ENCODE measurements at regions not wholly inside any gene's neighbourhood (a gene's known extent, or its start where the extent isn't known, plus 50 kb on each side); places are given as distances from the start of the nearest gene placed in this dataset.

GRCh38 chr12:13563743-13564125, 367.2 kb downstream of the EMP1 start:
- TF ChIP-seq CTCF (conservative IDR thresholded peaks at IDR 0.05; ENCODE audit: low read depth, low read length) = no peak
- no peak for DNase-seq (ENCODE audit: low read depth)
- no peak overlapping the region for H3K4me3 ChIP-seq (ENCODE audit: low read length)

GRCh38 chr12:13562915-13563742, 366.6 kb downstream of the EMP1 start:
- no peak overlapping the region for H3K4me3 ChIP-seq (ENCODE audit: low read length)
- no peak for TF ChIP-seq CTCF (conservative IDR thresholded peaks at IDR 0.05; ENCODE audit: low read depth, low read length)
- DNase-seq (ENCODE audit: low read depth) = no peak

DNA sequence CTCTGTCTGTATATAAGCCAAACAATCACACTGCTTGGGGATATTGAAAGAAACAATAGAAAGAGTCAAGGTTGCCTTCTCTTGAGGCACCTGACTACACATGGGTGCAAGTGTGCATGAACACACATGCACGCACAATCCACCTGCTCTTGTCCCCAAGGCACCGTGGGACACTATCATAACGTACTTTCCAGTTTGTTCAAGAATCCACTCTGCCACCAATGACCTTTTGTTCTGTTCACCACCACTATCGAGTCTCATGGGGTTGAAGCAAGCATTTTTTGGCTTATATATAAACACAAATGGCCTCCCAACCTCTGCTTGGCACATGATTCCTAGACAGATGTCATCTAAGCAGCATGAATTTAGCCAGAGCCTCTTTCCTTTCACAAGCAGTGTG, 365.4 kb downstream of the EMP1 start:
- no peak overlapping the region for H3K4me3 ChIP-seq (ENCODE audit: low read length)
- TF ChIP-seq CTCF (conservative IDR thresholded peaks at IDR 0.05; ENCODE audit: low read depth, low read length) = no peak
- no peak for DNase-seq (ENCODE audit: low read depth)

- no peak overlapping the region for H3K4me3 ChIP-seq (ENCODE audit: low read length)
- no peak for TF ChIP-seq CTCF (conservative IDR thresholded peaks at IDR 0.05; ENCODE audit: low read depth, low read length)
- DNase-seq (ENCODE audit: low read depth) = no peak
These were observed 362.9 kb downstream of the EMP1 start for GRCh38 chr12:13559318-13559978.

- DNase-seq (ENCODE audit: low read depth) = no peak
- no peak for TF ChIP-seq CTCF (conservative IDR thresholded peaks at IDR 0.05; ENCODE audit: low read depth, low read length)
- H3K4me3 ChIP-seq (ENCODE audit: low read length) = no peak overlapping the region
These were observed 356.3 kb downstream of the EMP1 start for GRCh38 chr12:13552830-13553229.

DNA sequence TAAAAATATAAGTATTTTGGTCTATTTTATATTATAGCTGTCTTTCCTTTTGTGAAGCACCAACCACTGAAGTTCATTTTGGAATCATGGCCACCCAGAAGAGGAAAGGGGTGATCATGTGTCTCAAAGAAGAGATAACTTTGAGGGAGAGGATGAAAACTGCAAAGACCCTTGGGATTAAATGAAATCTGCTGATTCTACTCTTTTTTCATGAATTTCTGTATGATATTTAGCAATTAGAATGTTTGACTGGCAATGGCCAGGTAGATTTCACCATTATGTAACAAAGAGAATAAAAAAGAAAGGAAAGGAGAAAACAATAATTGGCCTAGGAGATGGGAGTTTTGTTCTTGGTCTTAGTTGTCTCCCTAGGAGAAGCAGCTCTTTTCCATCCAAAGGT, 350.8 kb downstream of the EMP1 start:
- no peak overlapping the region for H3K4me3 ChIP-seq (ENCODE audit: low read length)
- no peak for TF ChIP-seq CTCF (conservative IDR thresholded peaks at IDR 0.05; ENCODE audit: low read depth, low read length)
- no peak for DNase-seq (ENCODE audit: low read depth)

- no peak overlapping the region for H3K4me3 ChIP-seq (ENCODE audit: low read length)
- DNase-seq (ENCODE audit: low read depth) = no peak
- no peak for TF ChIP-seq CTCF (conservative IDR thresholded peaks at IDR 0.05; ENCODE audit: low read depth, low read length)
These were observed 349.7 kb downstream of the EMP1 start for GRCh38 chr12:13546231-13546630.
